SH-SY5Y (cell line): ENCODE measurements at regions not wholly inside any gene's neighbourhood (a gene's known extent, or its start where the extent isn't known, plus 50 kb on each side); places are given as distances from the start of the nearest gene placed in this dataset.

Source experiments
- GATA2 ChIP-seq: IDR thresholded peaks from 2 replicates; pipeline ENCODE4 v1.6.1; 2011; ENCODE audit warnings: mild to moderate bottlenecking, low read depth, low read length
- GATA3 ChIP-seq: IDR thresholded peaks from 2 replicates; pipeline ENCODE4 v1.6.1; 2011; ENCODE audit warnings: low read depth, mild to moderate bottlenecking, low read length, moderate library complexity

- TF ChIP-seq GATA2 (no peak), GATA3 (no peak)
These were observed 1103.0 kb downstream of the PLA2G4A start for GRCh38 chr1:187931776-187932175.
